ENCODE measurements at regions not wholly inside any gene's neighbourhood (a gene's known extent, or its start where the extent isn't known, plus 50 kb on each side); places are given as distances from the start of the nearest gene placed in this dataset.

- no peak overlapping the region for H3K4me3 ChIP-seq
- no peak for TF ChIP-seq EP300 (IDR thresholded peaks at IDR 0.05; ENCODE audit: low read depth)
- TF ChIP-seq, protein P1, sequence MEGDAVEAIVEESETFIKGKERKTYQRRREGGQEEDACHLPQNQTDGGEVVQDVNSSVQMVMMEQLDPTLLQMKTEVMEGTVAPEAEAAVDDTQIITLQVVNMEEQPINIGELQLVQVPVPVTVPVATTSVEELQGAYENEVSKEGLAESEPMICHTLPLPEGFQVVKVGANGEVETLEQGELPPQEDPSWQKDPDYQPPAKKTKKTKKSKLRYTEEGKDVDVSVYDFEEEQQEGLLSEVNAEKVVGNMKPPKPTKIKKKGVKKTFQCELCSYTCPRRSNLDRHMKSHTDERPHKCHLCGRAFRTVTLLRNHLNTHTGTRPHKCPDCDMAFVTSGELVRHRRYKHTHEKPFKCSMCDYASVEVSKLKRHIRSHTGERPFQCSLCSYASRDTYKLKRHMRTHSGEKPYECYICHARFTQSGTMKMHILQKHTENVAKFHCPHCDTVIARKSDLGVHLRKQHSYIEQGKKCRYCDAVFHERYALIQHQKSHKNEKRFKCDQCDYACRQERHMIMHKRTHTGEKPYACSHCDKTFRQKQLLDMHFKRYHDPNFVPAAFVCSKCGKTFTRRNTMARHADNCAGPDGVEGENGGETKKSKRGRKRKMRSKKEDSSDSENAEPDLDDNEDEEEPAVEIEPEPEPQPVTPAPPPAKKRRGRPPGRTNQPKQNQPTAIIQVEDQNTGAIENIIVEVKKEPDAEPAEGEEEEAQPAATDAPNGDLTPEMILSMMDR (IDR thresholded peaks at IDR 0.05) = no peak
- TF ChIP-seq POLR2AphosphoS5 (IDR thresholded peaks at IDR 0.05) = no peak
- no peak for TF ChIP-seq POLR2A (IDR thresholded peaks at IDR 0.05)
- no peak overlapping the region for H3K27ac ChIP-seq
- no peaks in the 10 kb centered on the region for H3K4me1 ChIP-seq
- H3K9me3 ChIP-seq = no peaks in the 10 kb centered on the region
- 88% methylated on average over 1 to 5 of the region's 5 CpGs for whole genome bisulfite sequencing, 2 donors (ENCODE audit: low coverage in 1 of 2)
- in situ Hi-C loops (cut with MboI; ENCODE audit: low pct_ligation_motif_present in 1 of 4, low pct_unique_long_range_greater_than_20kb in 1 of 4, low sequenced_read_pairs in 3 of 4) = no loop called here
- no peak for DNase-seq
- no peaks in the 10 kb centered on the region for H3K36me3 ChIP-seq
- intact Hi-C loops (cut with DNase I; ENCODE audit: low total_unique reads) = no loop called here
- H3K27me3 ChIP-seq = no peaks in the 10 kb centered on the region
Measured at GRCh38 chr4:185890196-185890595, 78.2 kb upstream of the SORBS2 start.

DNA sequence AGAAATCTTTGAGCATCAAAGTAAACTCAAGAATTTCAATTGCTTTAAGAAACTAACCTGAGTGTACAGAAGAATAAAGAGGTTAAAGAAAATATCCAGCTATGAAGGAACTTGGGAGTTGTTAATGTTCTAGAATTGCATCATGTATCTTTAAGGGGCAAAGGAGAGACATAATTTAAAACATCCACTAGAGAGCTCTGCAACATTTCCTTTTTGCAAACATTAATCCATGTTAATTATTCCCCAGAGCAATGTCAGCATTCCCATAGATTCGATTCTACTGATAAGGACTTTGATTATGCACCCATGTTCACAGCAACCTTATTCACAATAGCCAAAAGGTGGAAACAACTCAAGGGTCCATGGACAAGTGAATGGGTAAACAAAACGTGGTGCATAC, 80.2 kb upstream of the SORBS2 start:
- no peaks in the 10 kb centered on the region for H3K27me3 ChIP-seq
- no peaks in the 10 kb centered on the region for H3K4me1 ChIP-seq
- H3K4me3 ChIP-seq = no peak overlapping the region
- intact Hi-C loops (cut with DNase I; ENCODE audit: low total_unique reads) (no loop called here), in situ Hi-C loops (cut with MboI; ENCODE audit: low pct_ligation_motif_present in 1 of 4, low pct_unique_long_range_greater_than_20kb in 1 of 4, low sequenced_read_pairs in 3 of 4) (no loop called here)
- DNase-seq = no peak
- TF ChIP-seq POLR2A (IDR thresholded peaks at IDR 0.05) (no peak), EP300 (IDR thresholded peaks at IDR 0.05; ENCODE audit: low read depth) (no peak), POLR2AphosphoS5 (IDR thresholded peaks at IDR 0.05) (no peak)
- TF ChIP-seq, protein P1 (IDR thresholded peaks at IDR 0.05) = no peak
- H3K27ac ChIP-seq = no peak overlapping the region
- 41% methylated on average over 2 of the region's 2 CpGs for WGBS, 2 donors (ENCODE audit: low coverage in 1 of 2)
- H3K9me3 ChIP-seq = no peaks in the 10 kb centered on the region
- no peaks in the 10 kb centered on the region for H3K36me3 ChIP-seq

DNA sequence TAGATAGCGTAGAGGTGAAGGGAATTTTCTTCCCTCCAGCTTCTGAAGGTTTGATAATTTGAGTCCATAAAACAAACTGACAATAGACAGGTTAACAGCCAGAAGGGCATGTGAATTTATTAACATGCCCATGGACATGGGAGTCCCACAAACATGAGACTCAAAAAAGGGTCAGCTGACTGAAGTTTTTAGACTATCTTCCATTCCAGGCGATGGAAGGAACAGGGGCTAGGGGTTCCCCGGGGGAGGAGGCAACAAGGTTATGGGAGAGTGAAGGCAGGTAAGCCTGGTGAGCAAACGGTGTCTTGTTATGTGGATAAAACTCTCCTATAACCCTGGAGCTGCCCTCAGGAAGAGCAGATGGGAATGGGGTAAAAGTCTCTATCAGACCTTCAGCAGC, 81.5 kb upstream of the SORBS2 start:
- WGBS, 2 donors (ENCODE audit: low coverage in 1 of 2) = 84% methylated on average over 4 of the region's 4 CpGs; no CpG with 5 or more reads in 1 of the 2 donors
- intact Hi-C loops (cut with DNase I; ENCODE audit: low total_unique reads) = no loop called here
- H3K27me3 ChIP-seq = no peaks in the 10 kb centered on the region
- H3K4me3 ChIP-seq = no peak overlapping the region
- no peaks in the 10 kb centered on the region for H3K4me1 ChIP-seq
- no peak overlapping the region for H3K27ac ChIP-seq
- H3K9me3 ChIP-seq = no peaks in the 10 kb centered on the region
- in situ Hi-C loops (cut with MboI; ENCODE audit: low pct_ligation_motif_present in 1 of 4, low pct_unique_long_range_greater_than_20kb in 1 of 4, low sequenced_read_pairs in 3 of 4) = no loop called here
- DNase-seq = no peak
- H3K36me3 ChIP-seq = no peaks in the 10 kb centered on the region
- no peak for TF ChIP-seq EP300 (IDR thresholded peaks at IDR 0.05; ENCODE audit: low read depth)
- no peak for TF ChIP-seq POLR2AphosphoS5 (IDR thresholded peaks at IDR 0.05)
- TF ChIP-seq, protein P1 (IDR thresholded peaks at IDR 0.05) = no peak

DNA sequence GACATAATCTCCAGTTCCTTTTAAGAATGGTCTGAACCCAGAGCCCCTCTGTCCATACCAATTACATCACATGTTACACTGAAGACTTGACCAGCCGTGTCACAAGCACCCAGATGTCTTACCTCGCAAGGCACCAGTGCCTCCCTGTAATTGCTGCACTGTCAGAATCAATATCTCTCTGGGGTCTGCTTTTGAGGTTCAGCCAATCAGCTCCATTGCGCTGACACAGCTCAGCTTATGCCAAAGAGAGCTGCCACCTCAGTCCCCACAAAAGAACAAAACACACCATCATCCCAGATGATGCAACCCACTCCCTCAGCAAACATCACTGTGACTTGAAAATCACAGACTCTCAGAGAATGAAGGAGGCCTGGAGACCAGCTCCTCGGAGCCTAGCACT, 82.5 kb upstream of the SORBS2 start:
- Histone ChIP-seq H3K4me3 (no peak overlapping the region), H3K9me3 (no peaks in the 10 kb centered on the region), H3K27ac (no peak overlapping the region), H3K36me3 (no peaks in the 10 kb centered on the region), H3K27me3 (no peaks in the 10 kb centered on the region), H3K4me1 (no peaks in the 10 kb centered on the region)
- intact Hi-C loops (cut with DNase I; ENCODE audit: low total_unique reads) = no loop called here
- in situ Hi-C loops (cut with MboI; ENCODE audit: low pct_ligation_motif_present in 1 of 4, low pct_unique_long_range_greater_than_20kb in 1 of 4, low sequenced_read_pairs in 3 of 4) = no loop called here
- TF ChIP-seq EP300 (IDR thresholded peaks at IDR 0.05; ENCODE audit: low read depth) = no peak
- TF ChIP-seq, protein P1 (IDR thresholded peaks at IDR 0.05) = no peak
- no peak for DNase-seq
- 84 to 92% methylated on average over 2 to 4 of the region's 4 CpGs for WGBS, 2 donors (ENCODE audit: low coverage in 1 of 2)
